H1 (cell line): ENCODE measurements at regions not wholly inside any gene's neighbourhood (a gene's known extent, or its start where the extent isn't known, plus 50 kb on each side); places are given as distances from the start of the nearest gene placed in this dataset.

Source experiments
- ATF3 ChIP-seq: IDR thresholded peaks from 2 replicates; pipeline ENCODE4 v1.6.1; 2011; ENCODE audit warnings: low read depth, mild to moderate bottlenecking, low read length; ENCODE audit not compliant: insufficient read depth
- CHD1 ChIP-seq: IDR thresholded peaks from 2 replicates; pipeline ENCODE4 v1.6.1; 2012; ENCODE audit warnings: low read depth, low read length, improper control_type of control experiment
- POLR2A ChIP-seq, 2 experiments: IDR thresholded peaks; 1 replicate in 1 of 2; 2 replicates in 1 of 2; pipeline ENCODE4 v1.6.1; 2011; ENCODE audit warnings: low read depth in 2 of 2, low read length in 2 of 2, mild to moderate bottlenecking in 2 of 2; ENCODE audit errors: control extremely low read depth in 1 of 2
- RBBP5 ChIP-seq: IDR thresholded peaks from 2 replicates; pipeline ENCODE4 v1.7.1; 2012; ENCODE audit warnings: low read depth, mild to moderate bottlenecking, inconsistent platforms, low read length, moderate library complexity, borderline replicate concordance

GRCh38 chr12:90106568-90106967 is 397.9 kb upstream of the ATP2B1 start (continued):
- TF ChIP-seq RBBP5, result no peak
- no peak for TF ChIP-seq POLR2A (IDR thresholded peaks at IDR 0.05; ENCODE audit: control extremely low read depth in 1 of 2, low read depth in 2 of 2, low read length in 2 of 2)
- TF ChIP-seq CHD1, result no peak
- TF ChIP-seq ATF3, result no peak
